ENCODE measurements at regions not wholly inside any gene's neighbourhood (a gene's known extent, or its start where the extent isn't known, plus 50 kb on each side); places are given as distances from the start of the nearest gene placed in this dataset.
"Not testable (repeated sequence)": the region's sequence is repeated elsewhere in the genome, so short reads cannot be mapped to it uniquely, and the experiment has no call there.

GRCh38 chr17:45554479-45554878 lies 64.0 kb upstream of the PLEKHM1 start:
- DNase-seq (ENCODE audit: low spot score): not testable (repeated sequence)

DNA sequence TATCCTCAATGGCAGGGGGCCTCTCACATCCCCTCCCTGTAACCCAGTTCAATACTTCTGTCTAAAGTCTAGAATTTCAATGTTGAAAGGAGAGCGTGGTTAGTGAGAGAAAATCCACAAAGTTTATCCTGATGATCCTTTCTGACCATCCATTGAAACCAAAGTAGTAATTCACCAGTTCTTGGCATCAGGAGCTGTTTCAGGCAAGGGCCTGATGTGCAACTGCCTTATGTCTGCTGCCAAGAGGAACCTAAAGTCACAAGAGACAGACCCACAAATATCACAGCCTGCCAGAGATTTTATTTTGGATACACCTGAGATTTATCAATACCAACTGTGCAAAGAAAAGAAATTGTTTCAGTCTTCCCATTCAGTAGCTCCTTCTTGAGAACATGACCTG lies 68.3 kb upstream of the PLEKHM1 start:
- not testable (repeated sequence) for DNase-seq (ENCODE audit: low spot score)

DNA sequence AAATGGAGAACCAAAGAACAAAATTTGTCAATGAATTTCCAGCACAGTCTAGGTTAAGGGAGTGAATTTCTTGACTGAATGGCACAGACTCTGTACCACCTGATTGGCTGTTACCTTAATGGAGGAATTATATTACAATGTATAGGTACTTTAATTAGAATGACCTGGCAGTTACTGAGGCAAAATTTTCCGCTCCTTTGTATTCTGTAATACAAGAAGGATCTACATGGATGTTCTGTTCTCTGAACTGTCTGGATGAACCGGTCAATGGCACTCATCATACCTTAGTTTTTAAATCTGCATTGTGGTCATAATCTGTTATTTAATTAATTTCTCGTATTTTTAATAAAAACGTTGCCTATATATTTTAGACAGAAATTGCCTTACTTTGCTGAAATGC lies 72.3 kb upstream of the PLEKHM1 start:
- DNase-seq (ENCODE audit: low spot score): not testable (repeated sequence)

- DNase-seq (ENCODE audit: low spot score): not testable (repeated sequence)
Observed at GRCh38 chr17:45563283-45563682, 72.8 kb upstream of the PLEKHM1 start.

GRCh38 chr17:45568275-45568674 lies 77.8 kb upstream of the PLEKHM1 start:
- DNase-seq (ENCODE audit: low spot score): not testable (repeated sequence)

DNA sequence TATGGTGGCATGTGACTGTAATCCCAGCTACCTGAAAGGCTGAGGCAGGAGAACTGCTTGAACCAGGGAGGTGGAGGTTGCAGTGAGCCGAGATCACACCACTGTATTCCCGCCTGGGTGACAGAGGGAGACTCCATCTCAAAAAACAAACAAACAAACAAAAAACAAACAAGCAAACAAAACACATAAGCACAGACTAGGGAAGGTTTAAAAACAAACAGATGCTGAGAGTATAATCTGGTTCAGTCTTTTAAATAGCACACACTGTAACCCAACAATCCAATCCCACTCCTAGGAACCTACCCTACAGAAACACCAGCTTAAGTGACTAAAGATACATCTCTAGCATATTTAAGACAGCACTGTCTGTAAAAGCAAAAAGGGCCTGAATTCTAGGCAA lies 82.8 kb upstream of the PLEKHM1 start:
- DNase-seq (ENCODE audit: low spot score): not testable (repeated sequence)

DNA sequence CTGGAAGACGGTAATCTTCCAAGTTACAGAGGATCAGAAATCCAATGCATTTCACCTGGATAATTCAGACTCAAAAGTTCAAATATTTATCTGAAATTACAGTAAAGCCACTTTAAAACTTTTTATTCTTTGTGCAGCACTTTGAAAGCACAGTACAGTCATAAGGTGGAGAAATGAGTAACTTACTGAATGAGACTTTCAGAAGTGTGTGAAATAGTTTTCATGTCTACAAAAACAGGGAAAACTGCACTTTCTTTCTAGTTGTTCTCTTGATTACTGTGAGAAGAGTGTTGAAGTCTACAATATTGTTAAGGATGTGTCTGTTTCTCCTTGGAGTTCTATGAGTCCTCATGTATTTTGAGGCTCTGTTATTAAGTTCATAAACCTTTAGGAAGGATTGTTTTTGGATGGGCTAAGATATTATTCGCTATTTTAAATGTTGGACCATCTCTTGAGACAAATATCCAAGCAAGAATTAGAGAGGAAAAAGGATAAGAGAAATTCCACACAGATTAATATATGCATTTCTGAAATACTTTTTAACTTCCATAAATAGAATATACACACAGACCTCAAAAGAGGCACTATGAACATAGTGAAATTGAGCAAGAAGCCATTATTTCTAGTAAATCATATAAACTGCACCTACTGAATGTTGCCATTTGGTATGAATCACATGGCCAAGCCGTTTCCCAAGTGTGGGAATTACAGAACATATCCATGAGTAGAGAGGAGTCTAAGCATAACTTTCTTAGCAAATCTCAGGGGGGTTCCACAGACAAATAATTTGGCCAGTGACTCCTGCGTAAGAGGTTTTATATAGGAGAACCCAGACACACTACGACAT lies 83.6 kb upstream of the PLEKHM1 start:
- DNase-seq (ENCODE audit: low spot score): no peak

GRCh38 chr17:45575126-45575885 lies 84.8 kb upstream of the PLEKHM1 start:
- no peak for DNase-seq (ENCODE audit: low spot score)

- DNase-seq (ENCODE audit: low spot score): not testable (repeated sequence)
Observed at GRCh38 chr17:45576527-45577307, 86.2 kb upstream of the PLEKHM1 start.

- no peak for DNase-seq (ENCODE audit: low spot score)
Observed at GRCh38 chr17:45577571-45578279, 87.2 kb upstream of the PLEKHM1 start.

DNA sequence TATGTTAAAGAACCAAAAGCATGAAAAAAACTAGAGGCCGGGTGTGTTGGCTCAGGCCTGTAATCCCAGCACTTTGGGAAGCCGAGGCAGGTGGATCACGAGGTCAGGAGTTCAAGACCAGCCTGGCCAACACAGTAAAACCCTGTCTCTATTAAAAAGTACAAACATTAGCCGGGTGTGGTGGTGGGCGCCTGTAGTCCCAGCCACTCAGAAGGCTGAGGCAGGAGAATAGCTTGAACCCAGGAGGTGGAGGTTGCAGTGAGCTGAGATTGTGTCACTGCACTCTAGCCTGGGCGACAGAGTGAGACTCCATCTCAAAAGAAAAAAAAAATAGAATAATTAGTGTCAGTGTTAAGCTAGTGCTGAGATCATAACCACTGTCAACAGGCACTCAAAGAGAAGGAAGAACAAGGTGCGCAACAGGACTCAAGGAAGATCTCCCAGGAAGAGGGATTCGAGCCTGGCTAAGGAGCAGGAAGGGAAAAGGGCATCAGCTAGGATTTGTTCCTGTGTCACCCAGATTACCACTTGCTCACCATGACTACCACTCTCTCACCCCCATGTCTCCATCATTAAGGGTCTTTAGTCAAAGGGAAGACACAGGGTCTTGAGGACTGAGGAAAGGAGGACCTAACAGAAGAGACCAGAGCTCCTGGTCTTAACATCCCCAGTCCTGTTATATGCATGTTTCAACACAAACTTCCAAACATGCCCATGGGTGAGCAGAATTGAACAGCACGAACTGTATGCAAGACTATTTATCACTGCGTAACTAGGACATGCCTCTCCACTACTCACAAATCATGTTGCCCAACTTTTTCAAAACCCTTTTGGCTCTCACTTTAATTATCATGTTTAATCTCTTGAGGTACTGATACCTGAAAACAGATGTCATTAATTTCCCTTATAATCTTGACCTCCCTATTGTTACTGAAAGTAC lies 88.3 kb upstream of the PLEKHM1 start:
- DNase-seq (ENCODE audit: low spot score): no peak

GRCh38 chr17:45579529-45580495 lies 89.3 kb upstream of the PLEKHM1 start:
- DNase-seq (ENCODE audit: low spot score): no peak

DNA sequence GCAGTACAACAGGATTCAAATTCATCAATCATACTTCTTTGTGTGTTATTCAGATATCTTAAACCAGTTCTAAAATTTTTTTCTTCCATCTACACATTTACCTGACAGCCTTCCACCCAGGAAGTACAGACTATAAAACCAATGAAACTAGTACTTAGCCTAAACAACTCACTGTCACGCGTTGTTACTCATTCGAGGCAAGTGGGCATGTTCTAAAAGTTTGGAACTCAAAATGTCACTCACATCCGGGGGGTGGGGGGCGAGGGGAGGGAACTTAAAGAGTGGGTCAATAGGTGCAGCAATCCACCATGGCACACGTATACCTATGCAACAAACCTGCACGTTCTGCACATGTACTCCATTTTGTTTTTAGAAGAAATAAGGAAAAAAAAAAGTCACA lies 90.4 kb upstream of the PLEKHM1 start:
- DNase-seq (ENCODE audit: low spot score): no peak

DNA sequence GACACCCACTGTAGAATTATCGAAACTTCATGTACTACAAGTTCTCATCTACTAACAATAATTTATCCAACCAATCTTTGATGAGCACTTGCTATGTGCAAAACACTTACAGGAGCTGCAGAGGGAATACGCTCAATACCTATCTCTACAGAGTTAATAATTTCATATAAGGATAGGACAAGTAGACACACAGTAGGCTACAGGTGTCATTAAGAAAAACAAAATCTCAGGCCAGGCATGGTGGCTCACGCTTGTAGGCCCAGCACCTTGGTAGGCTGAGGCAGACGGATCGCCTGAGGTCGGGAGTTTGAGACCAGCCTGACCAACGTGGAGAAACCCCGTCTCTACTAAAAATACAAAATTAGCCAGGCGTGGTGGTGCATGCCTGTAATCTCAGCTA lies 91.3 kb upstream of the PLEKHM1 start:
- no peak for DNase-seq (ENCODE audit: low spot score)

GRCh38 chr17:45584092-45585036 lies 93.8 kb upstream of the PLEKHM1 start:
- DNase-seq (ENCODE audit: low spot score): peak; percentile 53

GRCh38 chr17:45585037-45585733 lies 94.7 kb upstream of the PLEKHM1 start:
- not testable (repeated sequence) for DNase-seq (ENCODE audit: low spot score)

- not testable (repeated sequence) for DNase-seq (ENCODE audit: low spot score)
Observed at GRCh38 chr17:45585794-45586650, 95.5 kb upstream of the PLEKHM1 start.
